Upper lobe of right lung (tissue), 1 donor: ENCODE measurements at regions not wholly inside any gene's neighbourhood (a gene's known extent, or its start where the extent isn't known, plus 50 kb on each side); places are given as distances from the start of the nearest gene placed in this dataset.

Experiments
- ATAC-seq: fragments of 200-7000 bp; cut with Tn5 transposase; one replicate; pipeline ENCODE4 v1.9.1; 2020; ENCODE audit warnings: mild to moderate bottlenecking, moderate library complexity
- DNase-seq: peaks from one replicate; pipeline ENCODE4 v3.0.0-alpha.2; 2020
- H3K27ac ChIP-seq: fragments of 200-600 bp; one replicate; pipeline ENCODE4 v1.8.0; 2022
- H3K27me3 ChIP-seq: fragments of 200-600 bp; one replicate; pipeline ENCODE4 v1.8.0; 2022; ENCODE audit warnings: mild to moderate bottlenecking
- H3K36me3 ChIP-seq: fragments of 200-600 bp; one replicate; pipeline ENCODE4 v1.8.0; 2022
- H3K4me1 ChIP-seq: fragments of 200-600 bp; one replicate; pipeline ENCODE4 v1.8.0; 2022
- H3K4me3 ChIP-seq: fragments of 200-600 bp; one replicate; pipeline ENCODE4 v1.8.0; 2022; ENCODE audit warnings: mild to moderate bottlenecking
- H3K9me3 ChIP-seq: fragments of 200-600 bp; one replicate; pipeline ENCODE4 v1.8.0; 2022
- CTCF ChIP-seq: fragments of 200-600 bp; IDR thresholded peaks from one replicate; pipeline ENCODE4 v1.8.0; 2022; ENCODE audit warnings: antibody characterized with exemption
- intact Hi-C: fragments of 100-400 bp; cut with DNase I; formaldehyde crosslinking; loops from one replicate; pipeline ENCODE4 v1.11.0; 2022
- donor health status: DM: no; HTN: yes; CAD: no; lungs with severe emphysema.

GRCh38 chr13:47426126-47426849 is 529.4 kb upstream of the HTR2A start:
- no peaks in the 10 kb centered on the region for H3K4me1 ChIP-seq
- DNase-seq (no peak), ATAC-seq (peak; percentile 40)
- H3K4me3 ChIP-seq: no peak overlapping the region
- no peaks in the 10 kb centered on the region for H3K36me3 ChIP-seq
- TF ChIP-seq CTCF: no peak
- intact Hi-C loops: no loop called here
- H3K9me3 ChIP-seq: no peaks in the 10 kb centered on the region
- no peaks in the 10 kb centered on the region for H3K27me3 ChIP-seq
- H3K27ac ChIP-seq: no peak overlapping the region

- H3K4me3 ChIP-seq: no peak overlapping the region
- TF ChIP-seq CTCF: no peak
- H3K27ac ChIP-seq: no peak overlapping the region
- intact Hi-C loops: no loop called here
- no peaks in the 10 kb centered on the region for H3K9me3 ChIP-seq
- H3K36me3 ChIP-seq: no peaks in the 10 kb centered on the region
- H3K27me3 ChIP-seq: no peaks in the 10 kb centered on the region
- no peak for DNase-seq
- H3K4me1 ChIP-seq: no peaks in the 10 kb centered on the region
- ATAC-seq: no peak
Observed at GRCh38 chr13:47421525-47421924, 524.7 kb upstream of the HTR2A start.

GRCh38 chr13:47420568-47420967 is 523.7 kb upstream of the HTR2A start:
- no peak overlapping the region for H3K4me3 ChIP-seq
- no peaks in the 10 kb centered on the region for H3K36me3 ChIP-seq
- H3K27ac ChIP-seq: no peak overlapping the region
- no peaks in the 10 kb centered on the region for H3K27me3 ChIP-seq
- no peak for TF ChIP-seq CTCF
- no peaks in the 10 kb centered on the region for H3K9me3 ChIP-seq
- H3K4me1 ChIP-seq: no peaks in the 10 kb centered on the region
- DNase-seq: no peak
- no peak for ATAC-seq
- intact Hi-C loops: no loop called here

- DNase-seq (no peak), ATAC-seq (no peak)
- no peak for TF ChIP-seq CTCF
- H3K4me1 ChIP-seq: no peaks in the 10 kb centered on the region
- H3K27ac ChIP-seq: no peak overlapping the region
- intact Hi-C loops: no loop called here
- no peak overlapping the region for H3K4me3 ChIP-seq
- no peaks in the 10 kb centered on the region for H3K27me3 ChIP-seq
- no peaks in the 10 kb centered on the region for H3K36me3 ChIP-seq
- no peaks in the 10 kb centered on the region for H3K9me3 ChIP-seq
Observed at GRCh38 chr13:47420020-47420419, 523.2 kb upstream of the HTR2A start.

GRCh38 chr13:47418206-47418920 is 521.5 kb upstream of the HTR2A start:
- DNase-seq (no peak), ATAC-seq (no peak)
- TF ChIP-seq CTCF: no peak
- no peak overlapping the region for H3K4me3 ChIP-seq
- no peaks in the 10 kb centered on the region for H3K4me1 ChIP-seq
- H3K9me3 ChIP-seq: no peaks in the 10 kb centered on the region
- intact Hi-C loops: no loop called here
- H3K36me3 ChIP-seq: no peaks in the 10 kb centered on the region
- H3K27ac ChIP-seq: no peak overlapping the region
- H3K27me3 ChIP-seq: no peaks in the 10 kb centered on the region
